ENCODE measurements at regions not wholly inside any gene's neighbourhood (a gene's known extent, or its start where the extent isn't known, plus 50 kb on each side); places are given as distances from the start of the nearest gene placed in this dataset.
"Not testable (repeated sequence)": the region's sequence is repeated elsewhere in the genome, so short reads cannot be mapped to it uniquely, and the experiment has no call there.

GRCh38 chr5:57398413-57399093, 84.1 kb downstream of the ACTBL2 start:
- no peak for DNase-seq (ENCODE audit: low read depth in 1 of 2, low spot score in 1 of 2)

- no peak for DNase-seq (ENCODE audit: low read depth in 1 of 2, low spot score in 1 of 2)
Measured at GRCh38 chr5:57396701-57397100, 85.9 kb downstream of the ACTBL2 start.

GRCh38 chr5:57394421-57395210, 88.0 kb downstream of the ACTBL2 start:
- no peak for DNase-seq (ENCODE audit: low read depth in 1 of 2, low spot score in 1 of 2)

GRCh38 chr5:57386958-57387357, 95.7 kb downstream of the ACTBL2 start:
- DNase-seq (ENCODE audit: low read depth in 1 of 2, low spot score in 1 of 2), result no peak

- peak in 1 of 2 donors; percentile 3 for DNase-seq (ENCODE audit: low read depth in 1 of 2, low spot score in 1 of 2)
Measured at GRCh38 chr5:57383093-57383861, 99.3 kb downstream of the ACTBL2 start.

GRCh38 chr5:57382655-57383054, 100.0 kb downstream of the ACTBL2 start:
- DNase-seq (ENCODE audit: low read depth in 1 of 2, low spot score in 1 of 2), result no peak

- no peak for DNase-seq (ENCODE audit: low read depth in 1 of 2, low spot score in 1 of 2)
Measured at GRCh38 chr5:57370376-57370775, 112.2 kb downstream of the ACTBL2 start.

- no peak for DNase-seq (ENCODE audit: low read depth in 1 of 2, low spot score in 1 of 2)
Measured at GRCh38 chr5:57368010-57368409, 114.6 kb downstream of the ACTBL2 start.

- DNase-seq (ENCODE audit: low read depth in 1 of 2, low spot score in 1 of 2), result no peak
Measured at GRCh38 chr5:57366744-57367143, 115.9 kb downstream of the ACTBL2 start.

- DNase-seq (ENCODE audit: low read depth in 1 of 2, low spot score in 1 of 2), result no peak
Measured at GRCh38 chr5:57362951-57363350, 119.7 kb downstream of the ACTBL2 start.

- DNase-seq (ENCODE audit: low read depth in 1 of 2, low spot score in 1 of 2), result no peak
Measured at GRCh38 chr5:57360871-57361270, 121.7 kb downstream of the ACTBL2 start.

GRCh38 chr5:57358796-57359592, 123.6 kb downstream of the ACTBL2 start:
- no peak for DNase-seq (ENCODE audit: low read depth in 1 of 2, low spot score in 1 of 2)

GRCh38 chr5:57356850-57357249, 125.8 kb downstream of the ACTBL2 start:
- DNase-seq (ENCODE audit: low read depth in 1 of 2, low spot score in 1 of 2), result not testable (repeated sequence)

GRCh38 chr5:57349214-57349613, 133.4 kb downstream of the ACTBL2 start:
- no peak for DNase-seq (ENCODE audit: low read depth in 1 of 2, low spot score in 1 of 2)

- DNase-seq (ENCODE audit: low read depth in 1 of 2, low spot score in 1 of 2), result no peak
Measured at GRCh38 chr5:57348376-57349140, 134.1 kb downstream of the ACTBL2 start.

- no peak for DNase-seq (ENCODE audit: low read depth in 1 of 2, low spot score in 1 of 2)
Measured at GRCh38 chr5:57346328-57346727, 136.3 kb downstream of the ACTBL2 start.

GRCh38 chr5:57341380-57341979, 141.1 kb downstream of the ACTBL2 start:
- no peak for DNase-seq (ENCODE audit: low read depth in 1 of 2, low spot score in 1 of 2)

GRCh38 chr5:57340681-57341080, 141.9 kb downstream of the ACTBL2 start:
- DNase-seq (ENCODE audit: low read depth in 1 of 2, low spot score in 1 of 2), result no peak

GRCh38 chr5:57339521-57339920, 143.1 kb downstream of the ACTBL2 start:
- no peak for DNase-seq (ENCODE audit: low read depth in 1 of 2, low spot score in 1 of 2)

GRCh38 chr5:57338868-57339340, 143.7 kb downstream of the ACTBL2 start:
- DNase-seq (ENCODE audit: low read depth in 1 of 2, low spot score in 1 of 2), result no peak
